Tibial nerve (tissue), 4 donors: ENCODE measurements at regions not wholly inside any gene's neighbourhood (a gene's known extent, or its start where the extent isn't known, plus 50 kb on each side); places are given as distances from the start of the nearest gene placed in this dataset.

Source experiments
- EP300 ChIP-seq, 2 donors: sonication (generic); formaldehyde crosslinking; IDR thresholded peaks; one replicate each; pipeline ENCODE4 v1.6.1; 2017; ENCODE audit warnings: antibody characterized with exemption in 2 of 2, mild to moderate bottlenecking in 1 of 2
- POLR2A ChIP-seq, 2 donors: fragments of 450-650 bp; IDR thresholded peaks; one replicate each; pipeline ENCODE4 v1.6.1; 2017; ENCODE audit warnings: antibody characterized with exemption in 2 of 2, mild to moderate bottlenecking in 2 of 2, moderate library complexity in 2 of 2
- TF ChIP-seq, protein P1 (sequence below), 5 experiments: fragments of 200-600 bp in 3 of 5; fragments of 450-650 bp in 2 of 5; sonication (generic) in 3 of 5; IDR thresholded peaks; one replicate each; pipeline ENCODE4 v1.5.1; 2016 to 2019; ENCODE audit warnings: antibody characterized with exemption in 5 of 5, mild to moderate bottlenecking in 3 of 5, moderate library complexity in 2 of 5

DNA sequence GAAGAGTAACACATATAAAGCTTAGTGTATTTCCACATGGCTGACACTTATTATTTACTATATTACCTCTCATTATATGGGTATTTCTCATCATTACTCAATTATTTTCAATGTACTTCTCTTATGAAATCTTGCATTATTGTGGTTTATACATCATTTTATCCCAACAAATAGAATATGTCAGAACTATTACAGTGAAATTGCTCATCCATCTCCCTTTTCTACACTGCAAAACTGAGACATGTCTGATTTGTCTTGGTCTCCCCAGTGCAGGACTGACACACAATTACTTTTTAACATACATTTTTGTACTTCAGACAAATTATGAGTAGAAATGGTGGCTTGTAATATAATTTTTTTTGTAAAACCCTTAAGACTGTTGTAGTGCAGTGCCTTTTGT is 600.9 kb downstream of the PLCL1 start:
- TF ChIP-seq, protein P1, sequence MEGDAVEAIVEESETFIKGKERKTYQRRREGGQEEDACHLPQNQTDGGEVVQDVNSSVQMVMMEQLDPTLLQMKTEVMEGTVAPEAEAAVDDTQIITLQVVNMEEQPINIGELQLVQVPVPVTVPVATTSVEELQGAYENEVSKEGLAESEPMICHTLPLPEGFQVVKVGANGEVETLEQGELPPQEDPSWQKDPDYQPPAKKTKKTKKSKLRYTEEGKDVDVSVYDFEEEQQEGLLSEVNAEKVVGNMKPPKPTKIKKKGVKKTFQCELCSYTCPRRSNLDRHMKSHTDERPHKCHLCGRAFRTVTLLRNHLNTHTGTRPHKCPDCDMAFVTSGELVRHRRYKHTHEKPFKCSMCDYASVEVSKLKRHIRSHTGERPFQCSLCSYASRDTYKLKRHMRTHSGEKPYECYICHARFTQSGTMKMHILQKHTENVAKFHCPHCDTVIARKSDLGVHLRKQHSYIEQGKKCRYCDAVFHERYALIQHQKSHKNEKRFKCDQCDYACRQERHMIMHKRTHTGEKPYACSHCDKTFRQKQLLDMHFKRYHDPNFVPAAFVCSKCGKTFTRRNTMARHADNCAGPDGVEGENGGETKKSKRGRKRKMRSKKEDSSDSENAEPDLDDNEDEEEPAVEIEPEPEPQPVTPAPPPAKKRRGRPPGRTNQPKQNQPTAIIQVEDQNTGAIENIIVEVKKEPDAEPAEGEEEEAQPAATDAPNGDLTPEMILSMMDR (IDR thresholded peaks at IDR 0.05) = no peak
- TF ChIP-seq EP300 (IDR thresholded peaks at IDR 0.05) = no peak
- TF ChIP-seq POLR2A (IDR thresholded peaks at IDR 0.05) = no peak
